ENCODE measurements at regions not wholly inside any gene's neighbourhood (a gene's known extent, or its start where the extent isn't known, plus 50 kb on each side); places are given as distances from the start of the nearest gene placed in this dataset.

DNA sequence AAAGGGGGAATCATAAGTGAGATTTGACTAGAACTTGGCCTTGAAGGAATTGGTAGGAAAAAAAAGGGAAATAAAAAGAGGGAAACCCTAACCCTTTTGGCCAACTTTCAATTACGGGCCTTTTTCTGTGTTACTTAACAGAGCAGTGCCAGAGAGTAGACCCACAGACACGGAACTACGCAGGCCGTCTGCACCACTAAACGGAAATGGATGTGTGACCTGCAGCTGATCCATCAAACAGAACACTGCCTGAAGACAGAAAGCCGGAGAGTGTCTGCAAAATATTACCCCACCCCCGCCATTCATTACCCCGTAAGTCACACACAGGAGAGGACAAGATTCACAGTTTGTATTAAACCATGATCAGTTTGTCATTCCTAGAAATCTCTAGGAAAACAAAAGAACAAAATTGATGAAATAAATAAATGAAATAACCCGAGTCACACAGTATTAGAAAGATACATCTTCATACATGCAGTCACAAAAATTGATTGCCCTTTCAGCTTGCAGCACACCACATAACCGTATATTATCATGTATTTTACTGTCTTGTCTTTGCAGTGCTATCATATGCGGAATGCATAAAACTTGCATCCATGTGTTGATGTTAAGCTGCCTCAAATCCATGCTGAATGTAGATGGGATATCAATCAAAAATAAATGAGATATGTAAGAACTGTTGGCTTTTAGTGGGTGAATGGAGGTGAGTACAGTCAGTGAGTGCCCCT is 424.7 kb downstream of the IRS2 start:
- TF ChIP-seq, protein P1, sequence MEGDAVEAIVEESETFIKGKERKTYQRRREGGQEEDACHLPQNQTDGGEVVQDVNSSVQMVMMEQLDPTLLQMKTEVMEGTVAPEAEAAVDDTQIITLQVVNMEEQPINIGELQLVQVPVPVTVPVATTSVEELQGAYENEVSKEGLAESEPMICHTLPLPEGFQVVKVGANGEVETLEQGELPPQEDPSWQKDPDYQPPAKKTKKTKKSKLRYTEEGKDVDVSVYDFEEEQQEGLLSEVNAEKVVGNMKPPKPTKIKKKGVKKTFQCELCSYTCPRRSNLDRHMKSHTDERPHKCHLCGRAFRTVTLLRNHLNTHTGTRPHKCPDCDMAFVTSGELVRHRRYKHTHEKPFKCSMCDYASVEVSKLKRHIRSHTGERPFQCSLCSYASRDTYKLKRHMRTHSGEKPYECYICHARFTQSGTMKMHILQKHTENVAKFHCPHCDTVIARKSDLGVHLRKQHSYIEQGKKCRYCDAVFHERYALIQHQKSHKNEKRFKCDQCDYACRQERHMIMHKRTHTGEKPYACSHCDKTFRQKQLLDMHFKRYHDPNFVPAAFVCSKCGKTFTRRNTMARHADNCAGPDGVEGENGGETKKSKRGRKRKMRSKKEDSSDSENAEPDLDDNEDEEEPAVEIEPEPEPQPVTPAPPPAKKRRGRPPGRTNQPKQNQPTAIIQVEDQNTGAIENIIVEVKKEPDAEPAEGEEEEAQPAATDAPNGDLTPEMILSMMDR (IDR thresholded peaks at IDR 0.05; ENCODE audit: insufficient read depth, low read depth, low read length) = no peak
- TF ChIP-seq EZH2 (IDR thresholded peaks at IDR 0.05; ENCODE audit: insufficient read depth, low read length) = no peak
